ENCODE measurements at regions not wholly inside any gene's neighbourhood (a gene's known extent, or its start where the extent isn't known, plus 50 kb on each side); places are given as distances from the start of the nearest gene placed in this dataset.

GRCh38 chr3:30288830-30289229, 317.6 kb upstream of the TGFBR2 start:
- Histone ChIP-seq H3K4me3 (ENCODE audit: low read length) (no peak overlapping the region), H3K9me3 (ENCODE audit: low read length) (peaks cover 3% of the 10 kb centered on the region; the same call in 1 of the 2 replicates), H3K4me1 (ENCODE audit: low read length) (no peaks in the 10 kb centered on the region), H2AFZ (ENCODE audit: low read length) (no peak overlapping the region), H3K9me2 (replicated peaks; ENCODE audit: insufficient read depth, low read length) (no peaks in the 10 kb centered on the region), H3K27ac (ENCODE audit: low read length) (no peak overlapping the region), H3K9ac (ENCODE audit: low read length) (no peak overlapping the region), H3K4me2 (ENCODE audit: low read depth, low read length, poor library complexity, severe bottlenecking) (no peak overlapping the region), H3K27me3 (ENCODE audit: low read length) (no peaks in the 10 kb centered on the region), H4K20me1 (ENCODE audit: insufficient read depth, low read depth, low read length) (no peaks in the 10 kb centered on the region), H3K36me3 (ENCODE audit: insufficient read depth, low read length) (no peaks in the 10 kb centered on the region), H3K79me2 (ENCODE audit: low read length) (no peaks in the 10 kb centered on the region)
- no peak for DNase-seq

- H3K9me3 ChIP-seq (ENCODE audit: low read length): peaks cover 1% of the 10 kb centered on the region
- no peaks in the 10 kb centered on the region for H3K79me2 ChIP-seq (ENCODE audit: low read length)
- no peaks in the 10 kb centered on the region for H3K36me3 ChIP-seq (ENCODE audit: insufficient read depth, low read length)
- no peaks in the 10 kb centered on the region for H4K20me1 ChIP-seq (ENCODE audit: insufficient read depth, low read depth, low read length)
- H3K9ac ChIP-seq (ENCODE audit: low read length): no peak overlapping the region
- no peak overlapping the region for H3K4me2 ChIP-seq (ENCODE audit: low read depth, low read length, poor library complexity, severe bottlenecking)
- no peaks in the 10 kb centered on the region for H3K9me2 ChIP-seq (replicated peaks; ENCODE audit: insufficient read depth, low read length)
- H3K4me3 ChIP-seq (ENCODE audit: low read length): no peak overlapping the region
- DNase-seq: no peak
- no peaks in the 10 kb centered on the region for H3K4me1 ChIP-seq (ENCODE audit: low read length)
- H3K27me3 ChIP-seq (ENCODE audit: low read length): no peaks in the 10 kb centered on the region
- no peak overlapping the region for H2AFZ ChIP-seq (ENCODE audit: low read length)
- no peak overlapping the region for H3K27ac ChIP-seq (ENCODE audit: low read length)
These were observed 317.1 kb upstream of the TGFBR2 start for GRCh38 chr3:30289324-30289723.

- DNase-seq: no peak
- no peak overlapping the region for H3K4me3 ChIP-seq (ENCODE audit: low read length)
- H3K27ac ChIP-seq (ENCODE audit: low read length): no peak overlapping the region
- H3K36me3 ChIP-seq (ENCODE audit: insufficient read depth, low read length): no peaks in the 10 kb centered on the region
- H2AFZ ChIP-seq (ENCODE audit: low read length): no peak overlapping the region
- H3K27me3 ChIP-seq (ENCODE audit: low read length): no peaks in the 10 kb centered on the region
- no peaks in the 10 kb centered on the region for H3K4me1 ChIP-seq (ENCODE audit: low read length)
- H3K9me3 ChIP-seq (ENCODE audit: low read length): peaks cover 4% of the 10 kb centered on the region
- no peak overlapping the region for H3K9ac ChIP-seq (ENCODE audit: low read length)
- H3K4me2 ChIP-seq (ENCODE audit: low read depth, low read length, poor library complexity, severe bottlenecking): no peak overlapping the region
- H3K9me2 ChIP-seq (replicated peaks; ENCODE audit: insufficient read depth, low read length): no peaks in the 10 kb centered on the region
- H4K20me1 ChIP-seq (ENCODE audit: insufficient read depth, low read depth, low read length): no peaks in the 10 kb centered on the region
- H3K79me2 ChIP-seq (ENCODE audit: low read length): no peaks in the 10 kb centered on the region
These were observed 316.6 kb upstream of the TGFBR2 start for GRCh38 chr3:30289766-30290165.

- no peak overlapping the region for H3K4me3 ChIP-seq (ENCODE audit: low read length)
- no peak overlapping the region for H3K9ac ChIP-seq (ENCODE audit: low read length)
- H3K79me2 ChIP-seq (ENCODE audit: low read length): no peaks in the 10 kb centered on the region
- H4K20me1 ChIP-seq (ENCODE audit: insufficient read depth, low read depth, low read length): no peaks in the 10 kb centered on the region
- no peaks in the 10 kb centered on the region for H3K4me1 ChIP-seq (ENCODE audit: low read length)
- no peaks in the 10 kb centered on the region for H3K27me3 ChIP-seq (ENCODE audit: low read length)
- no peak overlapping the region for H2AFZ ChIP-seq (ENCODE audit: low read length)
- H3K9me3 ChIP-seq (ENCODE audit: low read length): peaks cover 4% of the 10 kb centered on the region
- no peak overlapping the region for H3K27ac ChIP-seq (ENCODE audit: low read length)
- DNase-seq: no peak
- H3K9me2 ChIP-seq (replicated peaks; ENCODE audit: insufficient read depth, low read length): no peaks in the 10 kb centered on the region
- no peak overlapping the region for H3K4me2 ChIP-seq (ENCODE audit: low read depth, low read length, poor library complexity, severe bottlenecking)
- H3K36me3 ChIP-seq (ENCODE audit: insufficient read depth, low read length): no peaks in the 10 kb centered on the region
These were observed 315.9 kb upstream of the TGFBR2 start for GRCh38 chr3:30290479-30290878.

GRCh38 chr3:30292192-30292893, 314.1 kb upstream of the TGFBR2 start:
- Histone ChIP-seq H3K27ac (ENCODE audit: low read length) (no peak overlapping the region), H3K9ac (ENCODE audit: low read length) (no peak overlapping the region), H3K36me3 (ENCODE audit: insufficient read depth, low read length) (no peaks in the 10 kb centered on the region), H3K9me3 (ENCODE audit: low read length) (peaks cover 11% of the 10 kb centered on the region), H3K27me3 (ENCODE audit: low read length) (no peaks in the 10 kb centered on the region), H3K9me2 (replicated peaks; ENCODE audit: insufficient read depth, low read length) (no peaks in the 10 kb centered on the region), H3K4me1 (ENCODE audit: low read length) (no peaks in the 10 kb centered on the region), H4K20me1 (ENCODE audit: insufficient read depth, low read depth, low read length) (no peaks in the 10 kb centered on the region), H3K4me2 (ENCODE audit: low read depth, low read length, poor library complexity, severe bottlenecking) (no peak overlapping the region), H3K79me2 (ENCODE audit: low read length) (no peaks in the 10 kb centered on the region), H3K4me3 (ENCODE audit: low read length) (no peak overlapping the region), H2AFZ (ENCODE audit: low read length) (no peak overlapping the region)
- DNase-seq: no peak

GRCh38 chr3:30293621-30294240, 312.7 kb upstream of the TGFBR2 start:
- no peaks in the 10 kb centered on the region for H3K79me2 ChIP-seq (ENCODE audit: low read length)
- H3K9me3 ChIP-seq (ENCODE audit: low read length): peaks cover 11% of the 10 kb centered on the region
- H3K27me3 ChIP-seq (ENCODE audit: low read length): no peaks in the 10 kb centered on the region
- H3K27ac ChIP-seq (ENCODE audit: low read length): no peak overlapping the region
- H3K9ac ChIP-seq (ENCODE audit: low read length): no peak overlapping the region
- H4K20me1 ChIP-seq (ENCODE audit: insufficient read depth, low read depth, low read length): no peaks in the 10 kb centered on the region
- H3K36me3 ChIP-seq (ENCODE audit: insufficient read depth, low read length): no peaks in the 10 kb centered on the region
- H3K4me1 ChIP-seq (ENCODE audit: low read length): no peaks in the 10 kb centered on the region
- no peak for DNase-seq
- H3K9me2 ChIP-seq (replicated peaks; ENCODE audit: insufficient read depth, low read length): no peaks in the 10 kb centered on the region
- no peak overlapping the region for H3K4me2 ChIP-seq (ENCODE audit: low read depth, low read length, poor library complexity, severe bottlenecking)
- H3K4me3 ChIP-seq (ENCODE audit: low read length): no peak overlapping the region
- no peak overlapping the region for H2AFZ ChIP-seq (ENCODE audit: low read length)

GRCh38 chr3:30294241-30294667, 312.1 kb upstream of the TGFBR2 start:
- H3K4me1 ChIP-seq (ENCODE audit: low read length): no peaks in the 10 kb centered on the region
- no peak overlapping the region for H2AFZ ChIP-seq (ENCODE audit: low read length)
- H3K27me3 ChIP-seq (ENCODE audit: low read length): no peaks in the 10 kb centered on the region

GRCh38 chr3:30297112-30297511, 309.3 kb upstream of the TGFBR2 start:
- Histone ChIP-seq H3K9me3 (ENCODE audit: low read length) (peaks cover 11% of the 10 kb centered on the region), H4K20me1 (ENCODE audit: insufficient read depth, low read depth, low read length) (no peaks in the 10 kb centered on the region), H3K4me2 (ENCODE audit: low read depth, low read length, poor library complexity, severe bottlenecking) (no peak overlapping the region), H3K9me2 (replicated peaks; ENCODE audit: insufficient read depth, low read length) (no peaks in the 10 kb centered on the region), H3K4me3 (ENCODE audit: low read length) (no peak overlapping the region), H3K79me2 (ENCODE audit: low read length) (no peaks in the 10 kb centered on the region), H3K27ac (ENCODE audit: low read length) (no peak overlapping the region), H2AFZ (ENCODE audit: low read length) (no peak overlapping the region), H3K36me3 (ENCODE audit: insufficient read depth, low read length) (no peaks in the 10 kb centered on the region), H3K27me3 (ENCODE audit: low read length) (no peaks in the 10 kb centered on the region), H3K9ac (ENCODE audit: low read length) (no peak overlapping the region), H3K4me1 (ENCODE audit: low read length) (no peaks in the 10 kb centered on the region)
- DNase-seq: no peak

More at GRCh38 chr3:30294241-30294667, 312.1 kb upstream of the TGFBR2 start:
- Histone ChIP-seq H3K4me2 (ENCODE audit: low read depth, low read length, poor library complexity, severe bottlenecking) (no peak overlapping the region), H3K36me3 (ENCODE audit: insufficient read depth, low read length) (no peaks in the 10 kb centered on the region), H3K79me2 (ENCODE audit: low read length) (no peaks in the 10 kb centered on the region), H3K4me3 (ENCODE audit: low read length) (no peak overlapping the region), H3K9me2 (replicated peaks; ENCODE audit: insufficient read depth, low read length) (no peaks in the 10 kb centered on the region), H3K27ac (ENCODE audit: low read length) (no peak overlapping the region), H4K20me1 (ENCODE audit: insufficient read depth, low read depth, low read length) (no peaks in the 10 kb centered on the region), H3K9ac (ENCODE audit: low read length) (no peak overlapping the region), H3K9me3 (ENCODE audit: low read length) (peaks cover 11% of the 10 kb centered on the region)
- no peak for DNase-seq
